MCF 10A (cell line): ENCODE measurements at regions not wholly inside any gene's neighbourhood (a gene's known extent, or its start where the extent isn't known, plus 50 kb on each side); places are given as distances from the start of the nearest gene placed in this dataset.

Experiments
- BruUV-seq: library from RNA; stranded (reverse); fragments of 400-500 nt; replicated peaks from 2 replicates; lab custom pipeline; 2021; lab: Mats Ljungman, UMichigan
- CTCF ChIA-PET: fragments of 300-600 bp; sonication (Branson Sonifier 250); formaldehyde crosslinking; extraction: SDS; loops from one replicate; lab custom pipeline; 2021; ENCODE audit warnings: antibody characterized with exemption, inconsistent platforms; lab: Yijun Ruan, JAX
- POLR2A ChIA-PET: fragments of 300-600, 350-650 bp; sonication (Branson Sonifier 250); formaldehyde crosslinking; extraction: SDS; loops from one replicate; lab custom pipeline; 2020; ENCODE audit warnings: antibody characterized with exemption, inconsistent platforms; lab: Yijun Ruan, JAX
- DNase-seq: peaks from one replicate; pipeline ENCODE4 v3.0.0-alpha.2; 2018; ENCODE audit not compliant: unreplicated experiment
- H3K27ac Mint-ChIP-seq: one replicate; pipeline ENCODE4 v1.8.0; 2022; ENCODE audit warnings: mild to moderate bottlenecking, low read depth, mixed read lengths; ENCODE audit not compliant: unreplicated experiment
- H3K27me3 Mint-ChIP-seq: one replicate; pipeline ENCODE4 v1.8.0; 2022; ENCODE audit warnings: mixed read lengths; ENCODE audit not compliant: insufficient read depth, unreplicated experiment
- H3K36me3 Mint-ChIP-seq: one replicate; pipeline ENCODE4 v1.8.0; 2022; ENCODE audit warnings: mild to moderate bottlenecking, moderate library complexity, mixed read lengths; ENCODE audit not compliant: insufficient read depth, unreplicated experiment
- H3K4me1 Mint-ChIP-seq: one replicate; pipeline ENCODE4 v1.8.0; 2022; ENCODE audit warnings: mixed read lengths; ENCODE audit not compliant: insufficient read depth, unreplicated experiment
- H3K4me3 Mint-ChIP-seq: one replicate; pipeline ENCODE4 v1.8.0; 2022; ENCODE audit warnings: mild to moderate bottlenecking, moderate library complexity, mixed read lengths; ENCODE audit not compliant: unreplicated experiment
- H3K9me3 Mint-ChIP-seq: one replicate; pipeline ENCODE4 v1.8.0; 2022; ENCODE audit warnings: mixed read lengths; ENCODE audit not compliant: unreplicated experiment
- CTCF ChIP-seq: fragments of 200-600 bp; IDR thresholded peaks from one replicate; pipeline ENCODE4 v1.8.0; 2022; ENCODE audit warnings: antibody characterized with exemption, mild to moderate bottlenecking; ENCODE audit not compliant: unreplicated experiment
- intact Hi-C: fragments of 100-400 bp; cut with micrococcal nuclease; formaldehyde crosslinking; loops from 2 replicates; pipeline ENCODE4 v1.14.1; 2022

DNA sequence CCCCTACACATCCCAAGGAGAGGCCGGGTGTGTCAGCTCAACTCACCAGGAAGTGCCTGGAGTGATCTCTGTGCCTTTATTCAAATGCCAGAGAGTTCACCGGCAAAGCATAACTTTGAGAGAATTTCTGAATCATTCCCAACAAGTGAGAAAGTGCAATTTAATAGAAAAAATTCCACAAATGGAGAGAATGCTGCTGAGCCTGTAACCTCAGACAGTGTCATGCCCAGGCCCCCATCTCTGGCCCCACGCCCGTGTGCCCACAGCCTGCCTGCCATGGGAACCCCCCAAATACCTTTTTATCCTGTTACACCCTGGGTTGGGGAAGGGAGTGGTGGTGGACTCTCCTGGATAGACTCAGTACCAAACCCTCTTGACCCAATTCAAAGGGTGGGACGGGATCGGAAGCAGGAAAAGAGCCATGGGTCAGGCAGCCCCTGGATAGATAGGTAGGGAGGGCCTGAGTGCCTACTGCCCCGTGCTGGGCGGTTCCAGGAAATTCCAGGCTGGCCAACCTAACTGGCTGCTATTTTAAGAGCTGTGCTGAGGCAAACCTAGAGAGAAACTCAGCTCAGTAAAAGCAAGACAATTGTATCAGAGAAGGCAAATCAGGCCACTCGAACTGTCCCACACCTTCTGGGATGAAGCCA is 179.0 kb upstream of the FOXA2 start:
- peak; percentile 81 for DNase-seq
- Mint-ChIP-seq H3K9me3 (no peaks in the 10 kb centered on the region), H3K27me3 (no peaks in the 10 kb centered on the region), H3K27ac (peak overlapping the region; percentile 95), H3K4me3 (peak overlapping the region; percentile 70), H3K36me3 (no peaks in the 10 kb centered on the region), H3K4me1 (peaks cover 20% of the 10 kb centered on the region)
- ChIA-PET CTCF (interaction anchor here (0.6 to 3.3 kb wide), 10 partner anchors 11 to 471 kb away, joined by 3 to 13 read pairs (median 4); no protein-coding TSS in a partner anchor), POLR2A (interaction anchor here (0.5 to 3.9 kb wide), 31 partner anchors 9 to 1098 kb away, joined by 3 to 51 read pairs (median 4); partner anchors contain the start of gene NXT1)
- intact Hi-C loops: loop anchor here (5.0 kb wide), 1 partner anchor 644 kb away; no protein-coding TSS in a partner anchor
- BruUV-seq: TSS peak; percentile 91
- TF ChIP-seq CTCF: no peak

- ChIA-PET POLR2A (interaction anchor here (0.8 to 1.7 kb wide), 8 partner anchors 12 to 393 kb away, joined by 3 to 6 read pairs (median 3); no protein-coding TSS in a partner anchor), CTCF (interaction anchor here (0.6 to 2.5 kb wide), 20 partner anchors 17 to 838 kb away, joined by 3 to 8 read pairs (median 4); no protein-coding TSS in a partner anchor)
- Mint-ChIP-seq H3K4me3 (no peak overlapping the region), H3K27me3 (no peaks in the 10 kb centered on the region), H3K36me3 (no peaks in the 10 kb centered on the region), H3K4me1 (peaks cover 40% of the 10 kb centered on the region), H3K27ac (peak overlapping the region; percentile 20), H3K9me3 (no peaks in the 10 kb centered on the region)
- BruUV-seq: no TSS peak
- intact Hi-C loops: no loop called here
- no peak for TF ChIP-seq CTCF
- DNase-seq: no peak
Measured at GRCh38 chr20:22768266-22769178, 184.2 kb upstream of the FOXA2 start.

- POLR2A ChIA-PET: no interaction called here
- H3K4me3 Mint-ChIP-seq: no peak overlapping the region
- BruUV-seq: no TSS peak
- intact Hi-C loops: no loop called here
- no peak for DNase-seq
- no peak overlapping the region for H3K27ac Mint-ChIP-seq
- H3K4me1 Mint-ChIP-seq: peaks cover 56% of the 10 kb centered on the region
- H3K36me3 Mint-ChIP-seq: no peaks in the 10 kb centered on the region
- H3K9me3 Mint-ChIP-seq: no peaks in the 10 kb centered on the region
- CTCF ChIA-PET: interaction anchor here (0.6 to 1.5 kb wide), 4 partner anchors 10 to 476 kb away, joined by 3 to 4 read pairs (median 3); no protein-coding TSS in a partner anchor
- no peaks in the 10 kb centered on the region for H3K27me3 Mint-ChIP-seq
- no peak for TF ChIP-seq CTCF
Measured at GRCh38 chr20:22770241-22770800, 185.9 kb upstream of the FOXA2 start.
